IMR-90 (cell line): ENCODE measurements at regions not wholly inside any gene's neighbourhood (a gene's known extent, or its start where the extent isn't known, plus 50 kb on each side); places are given as distances from the start of the nearest gene placed in this dataset.

Experiments
- ATAC-seq: fragments of 200-7000 bp; cut with Tn5 transposase; 2 replicates; pipeline ENCODE4 v1.9.1; 2020; ENCODE audit warnings: low read depth, mild to moderate bottlenecking, moderate library complexity
- BruUV-seq: library from RNA; stranded (reverse); fragments of 400-500 nt; replicated peaks from 2 replicates; lab custom pipeline; 2021; lab: Mats Ljungman, UMichigan
- CTCF ChIA-PET: fragments of 300-600 bp; formaldehyde crosslinking; extraction: SDS; loops from one replicate; lab custom pipeline; 2021; ENCODE audit warnings: antibody characterized with exemption; lab: Yijun Ruan, JAX
- POLR2A ChIA-PET: fragments of 300-600 bp; sonication (Branson Sonifier 250); formaldehyde crosslinking; loops from one replicate; lab custom pipeline; 2022; ENCODE audit warnings: antibody characterized with exemption; ENCODE audit not compliant: unreplicated experiment; lab: Charles Lee
- DNase-seq: peaks from one replicate; pipeline ENCODE4 v3.0.0; 2013
- H2AFZ ChIP-seq: replicated peaks from 2 replicates; pipeline ENCODE3; 2013; ENCODE audit warnings: low read length, mild to moderate bottlenecking; ENCODE audit not compliant: poor library complexity
- H2AK5ac ChIP-seq: 2 replicates; pipeline ENCODE4 v1.6.1; 2013; ENCODE audit warnings: low read depth, low read length, inconsistent platforms
- H2AK9ac ChIP-seq: replicated peaks from 2 replicates; pipeline ENCODE3; 2013; ENCODE audit warnings: mild to moderate bottlenecking, low read depth, low read length, moderate library complexity; ENCODE audit not compliant: poor library complexity
- H2BK120ac ChIP-seq: 2 replicates; pipeline ENCODE4 v1.6.1; 2013; ENCODE audit warnings: low read depth, low read length, inconsistent platforms
- H2BK15ac ChIP-seq: 3 replicates; pipeline ENCODE4 v1.6.1; 2013; ENCODE audit warnings: low read depth, low read length, inconsistent platforms
- H2BK20ac ChIP-seq: 2 replicates; pipeline ENCODE4 v1.6.1; 2013; ENCODE audit warnings: low read depth, mild to moderate bottlenecking, inconsistent platforms, low read length, moderate library complexity
- H2BK5ac ChIP-seq: 2 replicates; pipeline ENCODE4 v1.6.1; 2013; ENCODE audit warnings: mild to moderate bottlenecking, low read depth, low read length, inconsistent platforms; ENCODE audit not compliant: poor library complexity, severe bottlenecking
- H3K14ac ChIP-seq: replicated peaks from 2 replicates; pipeline ENCODE4 v1.6.1; 2013; ENCODE audit warnings: low read depth, low read length, inconsistent platforms
- H3K18ac ChIP-seq: 2 replicates; pipeline ENCODE4 v1.6.1; 2013; ENCODE audit warnings: low read depth, low read length, control low read depth
- H3K23ac ChIP-seq: 2 replicates; pipeline ENCODE4 v1.6.1; 2013; ENCODE audit warnings: low read depth, low read length, inconsistent platforms
- H3K27ac ChIP-seq: 2 replicates; pipeline ENCODE4 v1.5.1; 2013; ENCODE audit warnings: mild to moderate bottlenecking, control low read depth, low read length; ENCODE audit not compliant: insufficient read depth
- H3K27me3 ChIP-seq: 2 replicates; pipeline ENCODE4 v1.6.1; 2013; ENCODE audit warnings: low read length; ENCODE audit not compliant: control insufficient read depth, insufficient read depth
- H3K36me3 ChIP-seq: 2 replicates; pipeline ENCODE4 v1.6.1; 2013; ENCODE audit warnings: low read length, mixed read lengths; ENCODE audit not compliant: control insufficient read depth, insufficient read depth
- H3K4ac ChIP-seq: 2 replicates; pipeline ENCODE4 v1.6.1; 2013; ENCODE audit warnings: low read depth, low read length, inconsistent platforms
- H3K4me1 ChIP-seq: 2 replicates; pipeline ENCODE4 v1.6.1; 2013; ENCODE audit warnings: low read length, mixed read lengths; ENCODE audit not compliant: control insufficient read depth, insufficient read depth
- H3K4me2 ChIP-seq: 2 replicates; pipeline ENCODE4 v1.6.1; 2013; ENCODE audit warnings: low read depth, mild to moderate bottlenecking, control low read depth, low read length, moderate library complexity
- H3K4me3 ChIP-seq: 2 replicates; pipeline ENCODE4 v1.5.1; 2013; ENCODE audit warnings: low read depth, mild to moderate bottlenecking, control low read depth, low read length, moderate library complexity; ENCODE audit not compliant: insufficient read depth
- H3K56ac ChIP-seq: 2 replicates; pipeline ENCODE4 v1.6.1; 2013; ENCODE audit warnings: low read length, inconsistent platforms; ENCODE audit not compliant: insufficient read depth; ENCODE audit errors: extremely low read depth
- H3K79me1 ChIP-seq, 2 experiments: 2 replicates each; pipeline ENCODE4 v1.6.1; 2013; ENCODE audit warnings: low read length in 2 of 2, inconsistent platforms in 1 of 2, low read depth in 1 of 2
- H3K9ac ChIP-seq: 2 replicates; pipeline ENCODE4 v1.6.1; 2013; ENCODE audit warnings: low read depth, low read length, control low read depth
- H3K9me1 ChIP-seq: 2 replicates; pipeline ENCODE4 v1.6.1; 2013; ENCODE audit warnings: low read length, inconsistent platforms; ENCODE audit not compliant: insufficient read depth
- H3K9me3 ChIP-seq: 2 replicates; pipeline ENCODE4 v1.6.1; 2013; ENCODE audit warnings: low read length; ENCODE audit not compliant: control insufficient read depth, insufficient read depth
- H4K20me1 ChIP-seq: 2 replicates; pipeline ENCODE4 v1.6.1; 2013; ENCODE audit warnings: low read length, inconsistent platforms; ENCODE audit not compliant: insufficient read depth
- H4K5ac ChIP-seq: 2 replicates; pipeline ENCODE4 v1.6.1; 2013; ENCODE audit warnings: mild to moderate bottlenecking, low read depth, low read length, control low read depth
- H4K8ac ChIP-seq, 2 experiments: 2 replicates each; pipeline ENCODE4 v1.6.1; 2013; ENCODE audit warnings: low read depth in 2 of 2, low read length in 2 of 2, control low read depth in 1 of 2, inconsistent platforms in 1 of 2
- H4K91ac ChIP-seq: 2 replicates; pipeline ENCODE4 v1.6.1; 2013; ENCODE audit warnings: low read depth, low read length, inconsistent platforms; ENCODE audit not compliant: insufficient read depth
- CEBPB ChIP-seq: IDR thresholded peaks from 2 replicates; pipeline ENCODE4 v1.6.1; 2012; ENCODE audit warnings: low read depth, low read length, improper control_type of control experiment
- CHD1 ChIP-seq: IDR thresholded peaks from 2 replicates; pipeline ENCODE4 v1.6.1; 2012; ENCODE audit warnings: low read depth, low read length, improper control_type of control experiment
- MAFK ChIP-seq: IDR thresholded peaks from 2 replicates; pipeline ENCODE4 v1.6.1; 2012; ENCODE audit warnings: low read depth, low read length, improper control_type of control experiment
- RAD21 ChIP-seq: IDR thresholded peaks from 2 replicates; pipeline ENCODE4 v1.6.1; 2012; ENCODE audit warnings: low read length, improper control_type of control experiment
- RFX5 ChIP-seq: IDR thresholded peaks from 2 replicates; pipeline ENCODE4 v1.8.0; 2012; ENCODE audit warnings: low read depth, mild to moderate bottlenecking, low read length, moderate library complexity
- USF2 ChIP-seq: fragments of 150-350 bp; IDR thresholded peaks from 2 replicates; pipeline ENCODE4 v1.6.1; 2017; ENCODE audit warnings: mild to moderate bottlenecking, antibody characterized with exemption, low read length, low read depth
- WGBS, 2 experiments: methylation state at CpG; one replicate each; pipeline versions ENCODE4 v1.1.5 to v1.1.7; 2013; ENCODE audit warnings: missing lambda C conversion rate in 2 of 2; ENCODE audit not compliant: insufficient read length in 1 of 2; ENCODE audit errors: extremely low coverage in 2 of 2; 5-methylcytosine and 5-hydroxymethylcytosine counted together
- dilution Hi-C: fragments of 300-500 bp; cut with HindIII; formaldehyde crosslinking; loops from one replicate; pipeline ENCODE4 v1.14.3; 2018; ENCODE audit warnings: low sequenced_read_pairs; ENCODE audit not compliant: unreplicated experiment
- in situ Hi-C: fragments of 300-500 bp; cut with MboI; formaldehyde crosslinking; loops from 3 replicates; pipeline ENCODE4 v1.14.3; 2019; ENCODE audit warnings: low sequenced_read_pairs, inconsistent platforms, mixed read lengths
- intact Hi-C: fragments of 100-400 bp; cut with micrococcal nuclease; formaldehyde crosslinking; loops from 2 replicates; pipeline ENCODE4 v1.10.0; 2022

GRCh38 chr20:6253396-6253795 lies 130.6 kb upstream of the FERMT1 start:
- no peak overlapping the region for H2BK15ac ChIP-seq
- intact Hi-C loops, result no loop called here
- no peak for DNase-seq
- no peaks in the 10 kb centered on the region for H3K9me1 ChIP-seq
- H2AK5ac ChIP-seq, result no peak overlapping the region
- H3K4me3 ChIP-seq, result no peak overlapping the region
- H3K4me2 ChIP-seq, result no peak overlapping the region
- H3K4me1 ChIP-seq, result no peaks in the 10 kb centered on the region
- no CpG with 5 or more reads among the region's 2 CpGs for WGBS, 2 experiments
- no peaks in the 10 kb centered on the region for H4K20me1 ChIP-seq
- H3K9ac ChIP-seq, result no peak overlapping the region
- no peak overlapping the region for H3K27ac ChIP-seq
- TF ChIP-seq MAFK (no peak), RFX5 (no peak), CEBPB (no peak), USF2 (no peak), RAD21 (no peak), CHD1 (no peak)
- H3K79me1 ChIP-seq, result no peaks in the 10 kb centered on the region
- no peak overlapping the region for H2BK120ac ChIP-seq
- no peak overlapping the region for H4K8ac ChIP-seq
- no peaks in the 10 kb centered on the region for H3K9me3 ChIP-seq
- no peak overlapping the region for H3K56ac ChIP-seq
- ChIA-PET POLR2A (no interaction called here), CTCF (no interaction called here)
- H2AK9ac ChIP-seq, result no peak overlapping the region
- no peak overlapping the region for H2BK5ac ChIP-seq
- H2AFZ ChIP-seq, result no peak overlapping the region
- no peaks in the 10 kb centered on the region for H3K36me3 ChIP-seq
- BruUV-seq, result no TSS peak
- no peak overlapping the region for H3K4ac ChIP-seq
- no peak overlapping the region for H3K14ac ChIP-seq
- in situ Hi-C loops, result no loop called here
- H4K91ac ChIP-seq, result no peak overlapping the region
- ATAC-seq, result no peak
- H2BK20ac ChIP-seq, result no peak overlapping the region
- no peak overlapping the region for H3K23ac ChIP-seq
- dilution Hi-C loops, result no loop called here
- H3K27me3 ChIP-seq, result no peaks in the 10 kb centered on the region; the same call in 1 of the 2 replicates
- H4K5ac ChIP-seq, result no peak overlapping the region
- no peak overlapping the region for H3K18ac ChIP-seq
